Stimulated activated CD8-positive, alpha-beta memory T cell treated with anti-CD3 and anti-CD28 coated beads, Interleukin-15, amount 100 ng/mL, for 4 hours (primary cell): ENCODE measurements at regions not wholly inside any gene's neighbourhood (a gene's known extent, or its start where the extent isn't known, plus 50 kb on each side); places are given as distances from the start of the nearest gene placed in this dataset.

Experiments used
- DNase-seq, 2 donors: peaks; one replicate each; pipeline ENCODE4 v3.0.0-alpha.2; 2020; ENCODE audit warnings: low read depth in 2 of 2

- DNase-seq = no peak
These were observed 234.3 kb downstream of the CDCA7 start for GRCh38 chr2:173588931-173589369.

DNA sequence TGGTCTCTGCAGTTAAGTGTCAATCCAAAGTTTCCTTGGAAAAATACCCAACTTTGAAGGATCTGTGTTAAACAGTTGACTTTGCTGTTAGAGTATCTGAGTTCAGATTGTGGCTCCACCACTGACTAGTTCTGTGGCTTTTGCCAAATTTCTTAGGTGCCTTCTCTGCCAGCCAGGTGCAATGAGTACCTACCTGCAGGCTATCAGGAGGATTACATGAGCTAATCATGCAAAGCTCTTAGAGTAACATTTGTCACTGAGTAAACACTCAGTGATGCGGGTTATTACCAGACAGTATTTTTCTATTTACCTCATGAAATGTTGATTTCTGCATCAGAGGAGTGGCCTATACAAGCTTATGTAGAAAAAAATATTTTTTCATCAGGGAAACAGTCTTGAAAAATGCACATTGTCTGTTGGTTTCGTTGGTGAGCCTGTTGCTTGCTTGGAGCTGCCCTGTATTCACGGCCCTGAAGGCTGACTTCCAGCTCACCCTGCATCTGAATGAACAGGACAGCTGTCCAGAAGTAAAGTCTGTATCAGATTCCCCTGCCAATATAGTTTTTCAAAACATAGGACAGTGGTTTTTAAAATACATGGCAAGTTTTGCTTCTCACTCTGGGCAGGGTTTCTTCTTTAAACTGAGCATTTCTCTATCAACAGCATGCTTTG lies 235.1 kb downstream of the CDCA7 start:
- DNase-seq = no peak

DNA sequence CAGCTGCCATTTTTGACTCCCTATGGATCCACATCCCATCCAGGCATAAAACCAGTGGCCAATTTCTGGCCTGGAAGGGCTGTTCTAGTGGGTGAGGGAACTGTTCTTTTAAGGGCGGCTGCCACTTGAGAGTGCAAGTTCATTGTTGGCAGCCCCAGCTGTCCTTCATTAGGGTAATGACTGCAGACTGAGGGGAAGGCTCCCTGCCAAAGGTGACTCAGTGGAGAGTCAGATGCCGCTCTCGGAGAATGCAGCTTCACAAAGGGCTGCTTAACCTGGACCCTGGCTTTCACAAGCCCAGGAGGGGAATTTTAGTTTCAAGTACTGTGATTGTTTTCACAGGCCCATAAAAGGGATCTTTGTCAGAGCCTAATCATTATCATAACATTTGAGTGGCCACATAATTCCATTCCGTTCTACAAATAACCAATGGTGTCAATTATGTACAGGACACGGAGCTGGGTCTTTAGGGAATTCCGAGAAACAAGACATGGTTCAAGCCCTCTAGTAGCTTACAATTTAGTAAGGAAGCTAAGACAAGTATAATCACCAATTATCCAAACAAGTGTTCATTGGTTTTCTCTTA lies 235.7 kb downstream of the CDCA7 start:
- no peak for DNase-seq

DNA sequence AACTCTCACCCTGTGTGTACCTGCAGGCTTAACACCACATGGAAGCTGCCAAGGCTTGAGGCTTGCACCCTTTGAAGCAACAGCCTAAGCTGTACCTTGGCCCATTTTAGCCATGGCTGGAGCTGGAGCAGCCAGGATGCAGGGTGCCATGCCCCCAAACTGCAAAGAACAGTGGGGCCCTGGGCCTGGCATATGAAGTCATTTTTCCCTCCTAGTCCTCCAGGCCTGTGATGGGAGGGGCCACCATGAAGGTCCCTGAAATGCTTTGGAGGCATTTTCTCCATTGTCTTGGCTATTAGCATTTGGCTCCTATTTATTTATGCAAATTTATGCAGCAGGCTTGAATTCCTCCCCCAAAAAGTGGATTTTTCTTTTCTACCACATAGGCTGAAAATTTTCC lies 238.4 kb downstream of the CDCA7 start:
- DNase-seq = no peak

- DNase-seq = no peak
These were observed 241.6 kb downstream of the CDCA7 start for GRCh38 chr2:173596244-173596643.

GRCh38 chr2:173598525-173598924 lies 243.9 kb downstream of the CDCA7 start:
- DNase-seq = no peak

- DNase-seq = no peak
These were observed 245.2 kb downstream of the CDCA7 start for GRCh38 chr2:173599821-173600359.

- no peak for DNase-seq
These were observed 247.6 kb downstream of the CDCA7 start for GRCh38 chr2:173602153-173602795.

GRCh38 chr2:173605994-173606393 lies 251.3 kb downstream of the CDCA7 start:
- DNase-seq = no peak

GRCh38 chr2:173606619-173607248 lies 252.1 kb downstream of the CDCA7 start:
- no peak for DNase-seq

DNA sequence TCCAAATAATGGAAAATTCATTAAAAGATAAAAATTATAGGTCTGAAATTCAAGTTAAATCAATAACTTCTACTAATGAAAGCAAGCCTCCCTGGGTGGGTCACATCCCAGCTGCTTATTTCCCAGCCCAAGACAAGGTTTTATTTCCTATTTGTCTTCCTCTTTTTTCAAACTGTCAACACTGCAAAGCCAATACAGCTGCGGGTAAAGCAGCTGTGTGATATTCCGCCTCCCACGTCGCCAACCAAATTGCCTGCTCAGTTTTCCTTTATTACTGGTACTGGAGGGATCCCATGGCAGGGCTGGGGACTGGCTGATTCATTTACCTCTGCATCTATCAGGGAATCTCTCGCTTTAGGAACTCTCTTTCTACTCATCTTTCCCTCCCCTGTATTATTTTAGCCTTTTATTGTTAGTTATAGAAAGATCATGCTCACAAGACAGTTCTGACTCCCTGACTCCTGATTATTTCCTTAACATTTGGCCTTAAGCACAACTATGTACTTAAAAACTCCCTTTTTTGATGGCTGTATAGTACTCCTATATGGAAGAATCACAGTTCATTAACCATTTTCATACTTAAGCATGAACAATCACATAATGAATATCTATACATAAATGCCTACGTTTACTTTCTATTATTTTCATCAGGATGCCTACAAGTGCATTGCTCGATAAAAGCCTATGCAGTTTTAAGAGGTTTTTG lies 253.1 kb downstream of the CDCA7 start:
- no peak for DNase-seq

DNA sequence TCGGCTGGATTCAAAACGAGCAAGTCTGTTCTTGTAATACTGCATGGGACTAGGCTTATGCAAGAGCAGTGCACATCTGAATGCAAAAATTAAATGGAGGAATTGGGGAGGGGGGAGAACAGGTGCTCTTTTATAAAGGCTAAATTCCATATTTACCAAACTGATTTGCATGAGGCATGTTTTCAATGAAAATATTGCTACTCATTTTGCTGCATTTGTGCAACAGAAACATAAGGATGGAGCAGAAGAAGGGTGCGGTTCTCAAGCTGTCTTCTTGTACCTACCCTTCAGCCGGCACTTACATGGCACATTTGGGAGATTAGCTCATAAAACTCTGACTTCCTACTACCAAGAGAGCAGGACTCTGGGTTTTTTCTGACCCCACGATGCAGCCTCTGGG lies 256.4 kb downstream of the CDCA7 start:
- no peak for DNase-seq

DNA sequence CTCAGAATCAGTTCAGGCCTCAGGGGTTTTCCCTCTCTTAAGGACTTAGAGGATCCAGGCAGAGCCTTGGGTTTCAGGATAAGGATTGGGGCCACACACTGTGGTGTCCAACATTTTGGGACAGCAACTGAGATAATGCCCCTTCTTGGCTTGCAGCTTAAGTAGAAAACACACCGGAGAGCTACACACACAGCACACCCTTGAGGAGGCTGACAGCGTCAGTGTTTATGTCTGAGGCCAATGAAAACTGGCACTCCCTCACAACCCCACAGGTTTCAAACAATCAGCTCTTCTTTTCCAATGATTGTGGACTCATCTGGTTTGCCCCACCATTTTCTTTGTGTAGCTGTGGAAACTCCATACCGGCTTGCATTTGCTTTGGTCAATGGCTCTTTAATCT lies 257.7 kb downstream of the CDCA7 start:
- DNase-seq = no peak

GRCh38 chr2:173613386-173613785 lies 258.7 kb downstream of the CDCA7 start:
- no peak for DNase-seq

GRCh38 chr2:173614265-173614930 lies 259.7 kb downstream of the CDCA7 start:
- DNase-seq = no peak

DNA sequence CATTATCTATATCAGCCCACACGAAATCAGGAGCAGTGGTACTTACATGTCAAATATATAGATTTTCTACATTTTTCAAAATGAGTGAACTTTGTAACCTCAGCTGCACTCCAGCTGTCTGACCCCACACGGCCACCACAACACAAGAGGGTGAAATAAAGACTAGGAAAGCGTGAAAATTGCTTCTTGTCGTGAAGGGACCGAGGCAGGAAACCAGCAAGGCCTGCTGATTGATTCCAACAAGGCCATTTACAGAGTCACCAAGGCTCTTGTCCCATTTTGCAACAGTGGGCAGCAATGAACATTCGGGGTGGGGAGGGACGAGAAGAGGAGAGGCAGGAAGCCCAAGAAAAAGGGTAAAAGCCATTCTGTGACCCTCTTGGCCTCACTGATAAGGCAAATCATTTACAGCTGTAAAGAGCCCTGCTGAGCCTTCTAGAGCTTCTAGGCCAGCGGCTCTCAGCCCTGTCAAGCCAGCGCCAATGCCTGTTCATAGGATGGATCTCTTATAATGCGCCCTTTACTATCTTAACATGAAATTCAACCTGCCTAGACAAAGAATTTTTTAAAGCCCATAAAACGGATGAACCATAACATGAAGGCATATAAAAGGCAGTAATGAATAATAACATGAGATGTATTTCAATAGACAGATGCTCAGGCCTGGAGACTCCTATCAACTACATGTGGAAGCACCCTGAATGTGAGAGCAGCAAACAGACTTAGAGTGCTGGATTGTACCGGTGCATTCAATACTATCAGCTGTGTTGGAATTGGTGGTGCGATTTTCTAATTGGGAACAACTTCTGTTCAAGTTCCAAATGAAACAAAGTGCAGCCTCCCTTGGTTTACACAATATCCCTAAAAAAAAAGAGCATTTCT lies 269.0 kb downstream of the CDCA7 start:
- DNase-seq = no peak

DNA sequence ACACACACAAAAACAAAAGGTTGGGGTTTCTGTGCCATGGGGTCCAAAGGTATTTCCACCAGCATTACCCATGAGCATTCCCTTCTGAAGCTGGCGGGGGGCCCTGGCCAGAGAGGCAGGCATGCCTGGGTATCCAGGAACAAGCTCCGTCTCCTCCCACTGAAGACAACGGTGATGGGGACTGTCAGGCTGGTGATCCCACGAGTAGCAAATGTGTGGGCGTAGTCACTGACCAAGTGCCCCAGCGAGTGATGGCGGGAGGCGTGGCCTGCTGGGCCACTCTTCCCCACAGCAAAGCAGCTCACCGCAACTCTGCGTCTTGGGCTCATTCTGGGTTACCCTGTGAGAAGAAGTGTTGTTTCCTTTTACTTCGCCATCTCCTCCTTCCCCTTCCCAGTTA lies 270.6 kb downstream of the CDCA7 start:
- DNase-seq = no peak

- DNase-seq = no peak
These were observed 274.4 kb downstream of the CDCA7 start for GRCh38 chr2:173629076-173629475.

DNA sequence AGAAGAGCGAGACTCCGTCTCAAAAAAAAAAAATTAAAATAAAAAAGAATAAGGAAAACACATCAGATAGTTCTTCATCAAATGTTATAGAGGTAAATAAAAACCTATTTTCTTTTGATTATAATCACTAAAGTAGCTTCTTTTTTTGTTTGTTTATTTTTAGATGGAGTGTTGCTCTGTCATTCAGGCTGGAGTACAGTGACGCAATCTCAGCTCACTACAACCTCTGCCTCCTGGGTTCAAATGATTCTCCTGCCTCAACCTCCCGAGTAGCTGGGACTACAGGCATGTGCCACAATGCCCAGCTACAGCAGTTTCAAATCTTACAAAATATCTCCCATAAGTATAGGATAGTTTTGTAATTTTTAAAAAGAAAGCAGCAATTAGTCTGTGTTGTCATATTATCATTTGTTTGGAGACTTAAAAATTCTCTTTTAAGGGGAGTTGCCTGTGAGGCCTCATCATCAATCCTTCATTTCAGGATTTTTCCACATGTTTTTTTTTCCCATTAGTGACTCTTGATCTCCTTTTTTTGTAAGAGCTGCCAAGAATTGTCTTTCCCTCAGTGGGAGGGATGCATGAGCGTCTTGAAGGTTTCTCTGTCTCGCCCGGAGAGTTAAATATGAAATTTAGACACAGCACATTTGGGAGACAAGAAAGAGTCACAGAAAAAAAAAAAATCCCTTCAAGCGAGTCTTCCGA lies 275.9 kb downstream of the CDCA7 start:
- DNase-seq = no peak

GRCh38 chr2:173631127-173631460 lies 276.4 kb downstream of the CDCA7 start:
- DNase-seq = no peak
